Panc1 (cell line): ENCODE measurements at regions not wholly inside any gene's neighbourhood (a gene's known extent, or its start where the extent isn't known, plus 50 kb on each side); places are given as distances from the start of the nearest gene placed in this dataset.

Experiments used
- ATAC-seq: fragments of 200-7000 bp; cut with Tn5 transposase; 2 replicates; pipeline ENCODE4 v1.9.1; 2020; ENCODE audit warnings: mild to moderate bottlenecking, moderate library complexity
- BruUV-seq: library from RNA; stranded (reverse); fragments of 400-500 nt; replicated peaks from 2 replicates; lab custom pipeline; 2021; lab: Mats Ljungman, UMichigan
- CTCF ChIA-PET: fragments of 300-600 bp; sonication (Branson Sonifier 250); formaldehyde crosslinking; loops from one replicate; lab custom pipeline; 2022; ENCODE audit warnings: antibody characterized with exemption; lab: Charles Lee
- POLR2A ChIA-PET: fragments of 300-600 bp; sonication (Branson Sonifier 250); formaldehyde crosslinking; loops from one replicate; lab custom pipeline; 2022; ENCODE audit warnings: antibody characterized with exemption; lab: Charles Lee
- DNase-seq: peaks from one replicate; pipeline ENCODE4 v3.0.0-alpha.2; 2010; ENCODE audit warnings: low read depth, low spot score
- H3K27ac ChIP-seq: 2 replicates; pipeline ENCODE4 v1.5.1; 2011; ENCODE audit warnings: mild to moderate bottlenecking, low read length, inconsistent platforms
- H3K27me3 ChIP-seq: fragments of 200-500 bp; sonication (Bioruptor generic); 2 replicates; pipeline ENCODE4 v1.6.0; 2014; ENCODE audit warnings: low read length, inconsistent platforms; ENCODE audit not compliant: control insufficient read depth, insufficient read depth
- H3K36me3 ChIP-seq: fragments of 200-500 bp; sonication (Bioruptor generic); 2 replicates; pipeline ENCODE4 v1.5.1; 2014; ENCODE audit warnings: inconsistent platforms, mild to moderate bottlenecking, low read length, moderate library complexity; ENCODE audit not compliant: control insufficient read depth, insufficient read depth
- H3K4me1 ChIP-seq: 2 replicates; pipeline ENCODE4 v1.5.1; 2011; ENCODE audit warnings: inconsistent platforms, mild to moderate bottlenecking, low read length, moderate library complexity; ENCODE audit not compliant: control insufficient read depth, insufficient read depth
- H3K4me3 ChIP-seq, 2 experiments: 2 replicates each; pipeline ENCODE4 v1.5.1; 2011 to 2012; ENCODE audit warnings: low read depth in 2 of 2, low read length in 2 of 2, mild to moderate bottlenecking in 2 of 2, inconsistent platforms in 1 of 2, moderate library complexity in 1 of 2
- H3K9me3 ChIP-seq: fragments of 200-500 bp; sonication (Bioruptor generic); 2 replicates; pipeline ENCODE4 v1.5.1; 2014; ENCODE audit warnings: low read depth, mild to moderate bottlenecking, inconsistent platforms, low read length, moderate library complexity; ENCODE audit not compliant: control insufficient read depth, insufficient read depth
- CTCF ChIP-seq: fragments of 450-650 bp; IDR thresholded peaks from 2 replicates; pipeline ENCODE4 v1.5.1; 2017; ENCODE audit warnings: mild to moderate bottlenecking
- POLR2AphosphoS5 ChIP-seq: IDR thresholded peaks from 2 replicates; pipeline ENCODE4 v1.6.1; 2012; ENCODE audit warnings: mild to moderate bottlenecking, low read depth, low read length, moderate library complexity
- REST ChIP-seq, 2 experiments: IDR thresholded peaks; 2 replicates each; pipeline ENCODE4 v1.6.1; 2011 to 2012; ENCODE audit warnings: low read depth in 2 of 2, control low read depth in 1 of 2, low read length in 1 of 2, mild to moderate bottlenecking in 1 of 2, moderate library complexity in 1 of 2; ENCODE audit not compliant: insufficient read depth in 1 of 2
- SIN3A ChIP-seq: IDR thresholded peaks from 2 replicates; pipeline ENCODE4 v1.6.1; 2012; ENCODE audit warnings: low read depth, mild to moderate bottlenecking, low read length, moderate library complexity, borderline replicate concordance; ENCODE audit not compliant: insufficient read depth
- TCF7L2 ChIP-seq: IDR thresholded peaks from 2 replicates; pipeline ENCODE4 v1.6.1; 2011; ENCODE audit warnings: mild to moderate bottlenecking, low read depth, low read length, inconsistent platforms
- in situ Hi-C: cut with HindIII; loops from 2 replicates; pipeline ENCODE4 v1.10.0; 2016; ENCODE audit warnings: low sequenced_read_pairs, low pct_unique_long_range_greater_than_20kb
- intact Hi-C: fragments of 100-400 bp; cut with micrococcal nuclease; formaldehyde crosslinking; loops from one replicate; pipeline ENCODE4 v1.10.0; 2022; ENCODE audit not compliant: unreplicated experiment

GRCh38 chr20:51111290-51111689 is 88.4 kb upstream of the KCNG1 start:
- H3K27me3 ChIP-seq = peaks cover 24% of the 10 kb centered on the region
- in situ Hi-C loops = no loop called here
- H3K9me3 ChIP-seq = no peaks in the 10 kb centered on the region
- no peak for DNase-seq
- no peaks in the 10 kb centered on the region for H3K4me1 ChIP-seq
- H3K36me3 ChIP-seq = no peaks in the 10 kb centered on the region
- TF ChIP-seq REST (IDR thresholded peaks at IDR 0.05; ENCODE audit: insufficient read depth in 1 of 2, low read depth in 2 of 2, low read length in 1 of 2) = no peak
- no peak for TF ChIP-seq SIN3A
- no peak for TF ChIP-seq TCF7L2
- no TSS peak for BruUV-seq
- no peak for ATAC-seq
- ChIA-PET POLR2A (no interaction called here), CTCF (interaction anchor here (0.6 kb wide), 2 partner anchors 37 to 358 kb away, joined by 3 to 6 read pairs; no protein-coding TSS in a partner anchor)
- intact Hi-C loops = no loop called here
- H3K4me3 ChIP-seq = no peak overlapping the region
- no peak overlapping the region for H3K27ac ChIP-seq

GRCh38 chr20:51108638-51109363 is 85.9 kb upstream of the KCNG1 start:
- CTCF ChIA-PET = no interaction called here
- in situ Hi-C loops (no loop called here), intact Hi-C loops (no loop called here)
- 0 out of 2 replicates have a peak, but pooled peaks have one; percentile 34 for ATAC-seq
- POLR2A ChIA-PET = no interaction called here
- Histone ChIP-seq H3K4me3 (no peak overlapping the region), H3K27me3 (peaks cover 24% of the 10 kb centered on the region), H3K4me1 (no peaks in the 10 kb centered on the region), H3K9me3 (no peaks in the 10 kb centered on the region), H3K36me3 (no peaks in the 10 kb centered on the region), H3K27ac (no peak overlapping the region)
- DNase-seq = no peak
- no TSS peak for BruUV-seq
- TF ChIP-seq POLR2AphosphoS5 (no peak), SIN3A (no peak), TCF7L2 (no peak), CTCF (no peak)

- ATAC-seq = no peak
- H3K9me3 ChIP-seq = no peaks in the 10 kb centered on the region
- H3K27ac ChIP-seq = no peak overlapping the region
- TF ChIP-seq POLR2AphosphoS5 (no peak), SIN3A (no peak), REST (IDR thresholded peaks at IDR 0.05; ENCODE audit: insufficient read depth in 1 of 2, low read depth in 2 of 2, low read length in 1 of 2) (no peak), TCF7L2 (no peak), CTCF (no peak)
- H3K36me3 ChIP-seq = no peaks in the 10 kb centered on the region
- ChIA-PET CTCF (interaction anchor here (0.7 kb wide), 1 partner anchor 30 kb away, joined by 3 read pairs; no protein-coding TSS in a partner anchor), POLR2A (no interaction called here)
- no peak overlapping the region for H3K4me3 ChIP-seq
- no peak for DNase-seq
- H3K27me3 ChIP-seq = peaks cover 24% of the 10 kb centered on the region
- BruUV-seq = no TSS peak
- in situ Hi-C loops = no loop called here
- no peaks in the 10 kb centered on the region for H3K4me1 ChIP-seq
- intact Hi-C loops = no loop called here
These were observed 83.1 kb upstream of the KCNG1 start for GRCh38 chr20:51106011-51106410.
